ENCODE measurements at regions not wholly inside any gene's neighbourhood (a gene's known extent, or its start where the extent isn't known, plus 50 kb on each side); places are given as distances from the start of the nearest gene placed in this dataset.

GRCh38 chr5:3853362-3853761 is 257.7 kb downstream of the IRX1 start (continued):
- no peak for TF ChIP-seq ZNF280D (tag by site-specific recombination; IDR thresholded peaks at IDR 0.05)
- no peak for TF ChIP-seq ZNF791 (tag by site-specific recombination; IDR thresholded peaks at IDR 0.05)
- no peak for TF ChIP-seq ZNF621 (tag by site-specific recombination; IDR thresholded peaks at IDR 0.05)
- no peak for TF ChIP-seq ZNF223 (tag by site-specific recombination; IDR thresholded peaks at IDR 0.05)
- no peak for TF ChIP-seq ZSCAN30 (tag by site-specific recombination; IDR thresholded peaks at IDR 0.05)
- no peak for TF ChIP-seq ZNF155 (tag by site-specific recombination; IDR thresholded peaks at IDR 0.05)
- no peak for TF ChIP-seq ZSCAN4 (tag by site-specific recombination; IDR thresholded peaks at IDR 0.05)
- no peak for TF ChIP-seq ZNF843 (tag by site-specific recombination; IDR thresholded peaks at IDR 0.05)
- no peak for TF ChIP-seq BCL11A (tag by site-specific recombination; IDR thresholded peaks at IDR 0.05; ENCODE audit: low read depth)
- no peak for TF ChIP-seq AEBP2 (tag by site-specific recombination; IDR thresholded peaks at IDR 0.05; ENCODE audit: borderline replicate concordance)
- no peak for TF ChIP-seq ZNF394 (tag by site-specific recombination; IDR thresholded peaks at IDR 0.05; ENCODE audit: borderline replicate concordance)

- Histone ChIP-seq H3K36me3 (ENCODE audit: control insufficient read depth in 2 of 2, insufficient read depth in 1 of 2, low read length in 2 of 2) (no peaks in the 10 kb centered on the region), H3K4me1 (ENCODE audit: control insufficient read depth, insufficient read depth, low read length) (no peaks in the 10 kb centered on the region), H3K9me3 (ENCODE audit: control insufficient read depth, insufficient read depth, low read depth, low read length) (no peaks in the 10 kb centered on the region), H3K27ac (ENCODE audit: extremely low read depth, low read depth, low read length) (no peak overlapping the region), H3K4me3 (ENCODE audit: low read depth, low read length) (no peak overlapping the region)
- CTCF ChIA-PET = no interaction called here
- POLR2A ChIA-PET = no interaction called here
- TF ChIP-seq ZNF768 (tag by site-specific recombination; IDR thresholded peaks at IDR 0.05) (no peak), ZBTB44 (tag by site-specific recombination; IDR thresholded peaks at IDR 0.05) (no peak), ZXDB (tag by site-specific recombination; IDR thresholded peaks at IDR 0.05) (no peak), ZNF23 (tag by site-specific recombination; IDR thresholded peaks at IDR 0.05; ENCODE audit: borderline replicate concordance) (no peak), MEIS1 (CRISPR knock-in tag; IDR thresholded peaks at IDR 0.05; ENCODE audit: borderline replicate concordance) (no peak), ELK4 (IDR thresholded peaks at IDR 0.05; ENCODE audit: borderline replicate concordance, low read depth, low read length) (no peak), YY1 (tag by site-specific recombination; IDR thresholded peaks at IDR 0.05) (no peak), ZNF146 (tag by site-specific recombination; IDR thresholded peaks at IDR 0.05) (no peak), ZNF707 (tag by site-specific recombination; IDR thresholded peaks at IDR 0.05) (no peak), BCL11B (tag by site-specific recombination; IDR thresholded peaks at IDR 0.05; ENCODE audit: low read depth) (no peak), ZNF624 (tag by site-specific recombination; IDR thresholded peaks at IDR 0.05) (no peak), ZSCAN30 (tag by site-specific recombination; IDR thresholded peaks at IDR 0.05) (no peak), ZNF148 (tag by site-specific recombination; IDR thresholded peaks at IDR 0.05; ENCODE audit: borderline replicate concordance) (no peak), ZNF112 (tag by site-specific recombination; IDR thresholded peaks at IDR 0.05) (no peak), ZBTB17 (tag by site-specific recombination; IDR thresholded peaks at IDR 0.05) (no peak)
Measured at GRCh38 chr5:3854188-3854821, 258.7 kb downstream of the IRX1 start.
